HCT116 (cell line): ENCODE measurements at regions not wholly inside any gene's neighbourhood (a gene's known extent, or its start where the extent isn't known, plus 50 kb on each side); places are given as distances from the start of the nearest gene placed in this dataset.

Source experiments
- ATAC-seq: fragments of 200-7000 bp; cut with Tn5 transposase; 2 replicates; pipeline ENCODE4 v1.9.1; 2020; ENCODE audit warnings: mild to moderate bottlenecking, moderate library complexity
- BruUV-seq: library from RNA; stranded (reverse); fragments of 400-500 nt; replicated peaks from 2 replicates; lab custom pipeline; 2021; lab: Mats Ljungman, UMichigan
- CTCF ChIA-PET: fragments of 300-600 bp; sonication (Branson Sonifier 250); formaldehyde crosslinking; loops from one replicate; lab custom pipeline; 2021; ENCODE audit warnings: antibody characterized with exemption; lab: Charles Lee
- POLR2A ChIA-PET: fragments of 300-600, 350-600 bp; sonication (Branson Sonifier 250); formaldehyde crosslinking; loops from one replicate; lab custom pipeline; 2021; ENCODE audit warnings: antibody characterized with exemption; lab: Charles Lee
- RAD21 ChIA-PET, 2 experiments: fragments of 300-600 bp; sonication (Branson Sonifier 250); formaldehyde crosslinking; loops; one replicate each; lab custom pipeline; 2023; ENCODE audit warnings: low total read pairs in 2 of 2; ENCODE audit not compliant: uncharacterized antibody in 2 of 2, unreplicated experiment in 2 of 2, low non-redundant PET in 1 of 2; lab: Charles Lee
- DNase-seq: peaks from one replicate; pipeline ENCODE4 v3.0.0-alpha.2; 2010; ENCODE audit warnings: low read depth, low spot score
- H2AFZ ChIP-seq: fragments of 200-600 bp; shearing (Covaris generic), sonication (generic); 2 replicates; pipeline ENCODE4 v1.6.1; 2017; ENCODE audit warnings: low read depth, mixed run types, mixed read lengths, antibody characterized with exemption, low read length; ENCODE audit not compliant: poor library complexity, severe bottlenecking
- H3K27ac ChIP-seq: 2 replicates; pipeline ENCODE4 v1.5.1; 2012; ENCODE audit warnings: low read depth, low read length
- H3K27me3 ChIP-seq: fragments of 200-600 bp; sonication (generic); 2 replicates; pipeline ENCODE4 v1.6.1; 2016; ENCODE audit warnings: mixed run types, low read length, mixed read lengths; ENCODE audit not compliant: insufficient read depth
- H3K36me3 ChIP-seq, 2 experiments: fragments of 200-500 bp in 1 of 2; fragments of 200-600 bp in 1 of 2; sonication (Bioruptor generic) in 1 of 2; sonication (generic) in 1 of 2; 2 replicates each; pipeline versions ENCODE4 v1.5.1 to v1.6.1; 2014 to 2016; ENCODE audit warnings: low read length in 2 of 2, inconsistent platforms in 1 of 2, mixed read lengths in 1 of 2, mixed run types in 1 of 2; ENCODE audit not compliant: insufficient read depth in 2 of 2, control insufficient read depth in 1 of 2
- H3K4me1 ChIP-seq, 2 experiments: fragments of 200-600 bp in 1 of 2; sonication (generic) in 1 of 2; 2 replicates each; pipeline versions ENCODE4 v1.5.1 to v1.6.1; 2012 to 2017; ENCODE audit warnings: low read length in 2 of 2, inconsistent platforms in 1 of 2, mild to moderate bottlenecking in 1 of 2, mixed read lengths in 1 of 2, mixed run types in 1 of 2, moderate library complexity in 1 of 2; ENCODE audit not compliant: insufficient read depth in 2 of 2, control insufficient read depth in 1 of 2
- H3K4me2 ChIP-seq: fragments of 200-600 bp; sonication (generic); 2 replicates; pipeline ENCODE4 v1.6.1; 2017; ENCODE audit warnings: mixed run types, low read length, mixed read lengths
- H3K4me3 ChIP-seq, 2 experiments: fragments of 200-600 bp in 1 of 2; sonication (generic) in 1 of 2; replicated peaks in 1 of 2; 2 replicates each; pipeline ENCODE4 v1.5.1; 2011 to 2016; ENCODE audit warnings: low read length in 2 of 2, control low read depth in 1 of 2, low read depth in 1 of 2, mild to moderate bottlenecking in 1 of 2, mixed read lengths in 1 of 2, mixed run types in 1 of 2
- H3K79me2 ChIP-seq: fragments of 200-600 bp; sonication (generic); 2 replicates; pipeline ENCODE4 v1.6.1; 2017; ENCODE audit warnings: mild to moderate bottlenecking, mixed run types, low read length, moderate library complexity, mixed read lengths; ENCODE audit not compliant: insufficient read depth
- H3K9ac ChIP-seq: fragments of 200-600 bp; sonication (generic); 2 replicates; pipeline ENCODE4 v1.6.1; 2016; ENCODE audit warnings: low read length, mixed read lengths
- H3K9me2 ChIP-seq: fragments of 200-600 bp; sonication (generic), shearing (Covaris generic); 2 replicates; pipeline ENCODE4 v1.6.1; 2017; ENCODE audit warnings: mixed run types, mild to moderate bottlenecking, moderate library complexity; ENCODE audit not compliant: insufficient read depth
- H3K9me3 ChIP-seq, 2 experiments: fragments of 200-500 bp in 1 of 2; fragments of 200-600 bp in 1 of 2; sonication (Bioruptor generic) in 1 of 2; sonication (generic) in 1 of 2; 2 replicates each; pipeline ENCODE4 v1.6.1; 2014 to 2017; ENCODE audit warnings: low read length in 2 of 2, mixed read lengths in 2 of 2, inconsistent platforms in 1 of 2, low read depth in 1 of 2, mild to moderate bottlenecking in 1 of 2, mixed run types in 1 of 2, moderate library complexity in 1 of 2; ENCODE audit not compliant: control insufficient read depth in 1 of 2, insufficient read depth in 1 of 2
- H4K20me1 ChIP-seq: fragments of 200-600 bp; sonication (generic), shearing (Covaris generic); 2 replicates; pipeline ENCODE4 v1.6.1; 2017; ENCODE audit warnings: mixed run types, mild to moderate bottlenecking, moderate library complexity; ENCODE audit not compliant: insufficient read depth
- CBX3 ChIP-seq: IDR thresholded peaks from 2 replicates; pipeline ENCODE4 v1.6.1; 2012; ENCODE audit warnings: low read depth
- CEBPB ChIP-seq: IDR thresholded peaks from 2 replicates; pipeline ENCODE4 v1.6.1; 2012; ENCODE audit warnings: low read depth
- ELF1 ChIP-seq: IDR thresholded peaks from 2 replicates; pipeline ENCODE4 v1.6.1; 2012; ENCODE audit warnings: low read depth, borderline replicate concordance
- EZH2phosphoT487 ChIP-seq: fragments of 200-600 bp; IDR thresholded peaks from 2 replicates; pipeline ENCODE4 v1.6.1; 2018; ENCODE audit warnings: antibody characterized with exemption, borderline replicate concordance
- FOSL1 ChIP-seq: IDR thresholded peaks from 2 replicates; pipeline ENCODE4 v1.6.1; 2012; ENCODE audit warnings: low read depth
- POLR2A ChIP-seq: IDR thresholded peaks from 2 replicates; pipeline ENCODE4 v1.7.0; 2011; ENCODE audit warnings: borderline replicate concordance; ENCODE audit not compliant: insufficient read depth, insufficient read length; ENCODE audit errors: extremely low read depth
- SIN3A ChIP-seq: IDR thresholded peaks from 2 replicates; pipeline ENCODE4 v1.6.1; 2012; ENCODE audit warnings: low read depth
- SP1 ChIP-seq: IDR thresholded peaks from 2 replicates; pipeline ENCODE4 v1.6.1; 2012; ENCODE audit warnings: low read depth
- SRF ChIP-seq: IDR thresholded peaks from 2 replicates; pipeline ENCODE4 v1.6.1; 2012; ENCODE audit warnings: low read depth
- YY1 ChIP-seq: IDR thresholded peaks from 2 replicates; pipeline ENCODE4 v1.6.1; 2011; ENCODE audit warnings: low read length, low read depth, moderate library complexity, mild to moderate bottlenecking; ENCODE audit not compliant: insufficient replicate concordance; ENCODE audit errors: extremely low read depth
- ZFX ChIP-seq: fragments of 450-650 bp; IDR thresholded peaks from 2 replicates; pipeline ENCODE4 v1.6.1; 2017
- ZNF274 ChIP-seq: fragments of 200-500 bp; sonication (Bioruptor generic); IDR thresholded peaks from 2 replicates; pipeline ENCODE4 v1.6.1; 2014; ENCODE audit warnings: mild to moderate bottlenecking, low read depth, low read length, inconsistent platforms
- intact Hi-C: fragments of 100-400 bp; cut with micrococcal nuclease; formaldehyde crosslinking; loops from 2 replicates; pipeline ENCODE4 v1.10.0; 2022
- TF ChIP-seq, protein P1 (sequence below), 3 experiments: fragments of 200-600 bp in 1 of 3; sonication (generic) in 1 of 3; IDR thresholded peaks in 2 of 3; conservative IDR thresholded peaks in 1 of 3; 2 replicates each; pipeline ENCODE4 v1.5.1; 2012 to 2017; ENCODE audit warnings: low read depth in 2 of 3, low read length in 2 of 3, antibody characterized with exemption in 1 of 3, borderline replicate concordance in 1 of 3, control low read depth in 1 of 3, mild to moderate bottlenecking in 1 of 3, mixed read lengths in 1 of 3, mixed run types in 1 of 3, moderate library complexity in 1 of 3; ENCODE audit not compliant: insufficient read depth in 1 of 3
- TF ChIP-seq, protein P2 (sequence below): IDR thresholded peaks from 2 replicates; pipeline ENCODE4 v1.6.1; 2012; ENCODE audit warnings: low read depth
- TF ChIP-seq, protein P3 (sequence below): IDR thresholded peaks from 2 replicates; pipeline ENCODE4 v1.6.1; 2012
- TF ChIP-seq, protein P4 (sequence below): IDR thresholded peaks from 2 replicates; pipeline ENCODE4 v1.6.1; 2012
- TF ChIP-seq, protein P5 (sequence below): IDR thresholded peaks from 2 replicates; pipeline ENCODE4 v1.6.1; 2011; ENCODE audit warnings: mild to moderate bottlenecking, low read length, moderate library complexity; ENCODE audit not compliant: insufficient replicate concordance; ENCODE audit errors: extremely low read depth

DNA sequence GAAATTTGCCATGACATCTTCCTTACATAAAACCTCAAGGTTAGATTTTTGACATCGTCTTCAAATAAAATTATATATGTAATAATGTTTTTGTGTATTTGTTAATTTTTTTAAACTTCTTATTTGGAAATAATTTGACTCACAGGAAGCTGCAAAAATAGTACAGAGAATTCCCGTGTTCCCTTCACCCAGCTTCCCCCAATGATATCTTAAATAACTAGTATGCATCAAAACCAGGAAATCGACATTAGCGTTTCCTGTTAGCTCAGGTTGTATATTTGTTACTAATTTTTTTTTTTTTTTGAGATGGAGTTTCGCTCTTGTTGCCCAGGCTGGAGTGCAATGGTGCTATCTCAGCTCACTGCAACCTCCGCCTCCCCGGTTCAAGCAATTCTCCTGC lies 86.3 kb upstream of the SPRY4 start:
- Histone ChIP-seq H3K9me2 (no peaks in the 10 kb centered on the region), H3K36me3 (no peaks in the 10 kb centered on the region), H3K4me2 (no peak overlapping the region), H3K27me3 (no peaks in the 10 kb centered on the region), H3K27ac (no peak overlapping the region), H3K4me1 (peaks cover 0 to 3% of the 10 kb centered on the region in 2 experiments; a peak in 1 of 4 replicates), H4K20me1 (no peaks in the 10 kb centered on the region), H3K4me3 (no peak overlapping the region), H3K9ac (no peak overlapping the region), H3K79me2 (no peaks in the 10 kb centered on the region), H2AFZ (no peak overlapping the region), H3K9me3 (no peaks in the 10 kb centered on the region)
- POLR2A ChIA-PET = no interaction called here
- RAD21 ChIA-PET = no interaction called here
- BruUV-seq = no TSS peak
- intact Hi-C loops = no loop called here
- CTCF ChIA-PET = interaction anchor here (1.4 kb wide), 1 partner anchor 11 kb away, joined by 3 read pairs; no protein-coding TSS in a partner anchor
- DNase-seq (no peak), ATAC-seq (no peak)
- no peak for TF ChIP-seq CEBPB
- TF ChIP-seq ELF1 = no peak
- TF ChIP-seq SRF = no peak
- TF ChIP-seq, protein P1, sequence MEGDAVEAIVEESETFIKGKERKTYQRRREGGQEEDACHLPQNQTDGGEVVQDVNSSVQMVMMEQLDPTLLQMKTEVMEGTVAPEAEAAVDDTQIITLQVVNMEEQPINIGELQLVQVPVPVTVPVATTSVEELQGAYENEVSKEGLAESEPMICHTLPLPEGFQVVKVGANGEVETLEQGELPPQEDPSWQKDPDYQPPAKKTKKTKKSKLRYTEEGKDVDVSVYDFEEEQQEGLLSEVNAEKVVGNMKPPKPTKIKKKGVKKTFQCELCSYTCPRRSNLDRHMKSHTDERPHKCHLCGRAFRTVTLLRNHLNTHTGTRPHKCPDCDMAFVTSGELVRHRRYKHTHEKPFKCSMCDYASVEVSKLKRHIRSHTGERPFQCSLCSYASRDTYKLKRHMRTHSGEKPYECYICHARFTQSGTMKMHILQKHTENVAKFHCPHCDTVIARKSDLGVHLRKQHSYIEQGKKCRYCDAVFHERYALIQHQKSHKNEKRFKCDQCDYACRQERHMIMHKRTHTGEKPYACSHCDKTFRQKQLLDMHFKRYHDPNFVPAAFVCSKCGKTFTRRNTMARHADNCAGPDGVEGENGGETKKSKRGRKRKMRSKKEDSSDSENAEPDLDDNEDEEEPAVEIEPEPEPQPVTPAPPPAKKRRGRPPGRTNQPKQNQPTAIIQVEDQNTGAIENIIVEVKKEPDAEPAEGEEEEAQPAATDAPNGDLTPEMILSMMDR (IDR thresholded peaks at IDR 0.05 in 2 of 3, conservative IDR thresholded peaks at IDR 0.05 in 1 of 3; ENCODE audit: borderline replicate concordance in 1 of 3, insufficient read depth in 1 of 3, low read depth in 2 of 3, low read length in 2 of 3) = no peak
- TF ChIP-seq ZNF274 = no peak
- no peak for TF ChIP-seq SIN3A
- TF ChIP-seq YY1 = no peak
- TF ChIP-seq, protein P2, sequence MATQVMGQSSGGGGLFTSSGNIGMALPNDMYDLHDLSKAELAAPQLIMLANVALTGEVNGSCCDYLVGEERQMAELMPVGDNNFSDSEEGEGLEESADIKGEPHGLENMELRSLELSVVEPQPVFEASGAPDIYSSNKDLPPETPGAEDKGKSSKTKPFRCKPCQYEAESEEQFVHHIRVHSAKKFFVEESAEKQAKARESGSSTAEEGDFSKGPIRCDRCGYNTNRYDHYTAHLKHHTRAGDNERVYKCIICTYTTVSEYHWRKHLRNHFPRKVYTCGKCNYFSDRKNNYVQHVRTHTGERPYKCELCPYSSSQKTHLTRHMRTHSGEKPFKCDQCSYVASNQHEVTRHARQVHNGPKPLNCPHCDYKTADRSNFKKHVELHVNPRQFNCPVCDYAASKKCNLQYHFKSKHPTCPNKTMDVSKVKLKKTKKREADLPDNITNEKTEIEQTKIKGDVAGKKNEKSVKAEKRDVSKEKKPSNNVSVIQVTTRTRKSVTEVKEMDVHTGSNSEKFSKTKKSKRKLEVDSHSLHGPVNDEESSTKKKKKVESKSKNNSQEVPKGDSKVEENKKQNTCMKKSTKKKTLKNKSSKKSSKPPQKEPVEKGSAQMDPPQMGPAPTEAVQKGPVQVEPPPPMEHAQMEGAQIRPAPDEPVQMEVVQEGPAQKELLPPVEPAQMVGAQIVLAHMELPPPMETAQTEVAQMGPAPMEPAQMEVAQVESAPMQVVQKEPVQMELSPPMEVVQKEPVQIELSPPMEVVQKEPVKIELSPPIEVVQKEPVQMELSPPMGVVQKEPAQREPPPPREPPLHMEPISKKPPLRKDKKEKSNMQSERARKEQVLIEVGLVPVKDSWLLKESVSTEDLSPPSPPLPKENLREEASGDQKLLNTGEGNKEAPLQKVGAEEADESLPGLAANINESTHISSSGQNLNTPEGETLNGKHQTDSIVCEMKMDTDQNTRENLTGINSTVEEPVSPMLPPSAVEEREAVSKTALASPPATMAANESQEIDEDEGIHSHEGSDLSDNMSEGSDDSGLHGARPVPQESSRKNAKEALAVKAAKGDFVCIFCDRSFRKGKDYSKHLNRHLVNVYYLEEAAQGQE = no peak
- no peak for TF ChIP-seq POLR2A
- TF ChIP-seq ZFX = no peak
- TF ChIP-seq, protein P3, sequence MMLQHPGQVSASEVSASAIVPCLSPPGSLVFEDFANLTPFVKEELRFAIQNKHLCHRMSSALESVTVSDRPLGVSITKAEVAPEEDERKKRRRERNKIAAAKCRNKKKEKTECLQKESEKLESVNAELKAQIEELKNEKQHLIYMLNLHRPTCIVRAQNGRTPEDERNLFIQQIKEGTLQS = no peak
- TF ChIP-seq, protein P4, sequence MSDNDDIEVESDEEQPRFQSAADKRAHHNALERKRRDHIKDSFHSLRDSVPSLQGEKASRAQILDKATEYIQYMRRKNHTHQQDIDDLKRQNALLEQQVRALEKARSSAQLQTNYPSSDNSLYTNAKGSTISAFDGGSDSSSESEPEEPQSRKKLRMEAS = no peak
- TF ChIP-seq, protein P5, sequence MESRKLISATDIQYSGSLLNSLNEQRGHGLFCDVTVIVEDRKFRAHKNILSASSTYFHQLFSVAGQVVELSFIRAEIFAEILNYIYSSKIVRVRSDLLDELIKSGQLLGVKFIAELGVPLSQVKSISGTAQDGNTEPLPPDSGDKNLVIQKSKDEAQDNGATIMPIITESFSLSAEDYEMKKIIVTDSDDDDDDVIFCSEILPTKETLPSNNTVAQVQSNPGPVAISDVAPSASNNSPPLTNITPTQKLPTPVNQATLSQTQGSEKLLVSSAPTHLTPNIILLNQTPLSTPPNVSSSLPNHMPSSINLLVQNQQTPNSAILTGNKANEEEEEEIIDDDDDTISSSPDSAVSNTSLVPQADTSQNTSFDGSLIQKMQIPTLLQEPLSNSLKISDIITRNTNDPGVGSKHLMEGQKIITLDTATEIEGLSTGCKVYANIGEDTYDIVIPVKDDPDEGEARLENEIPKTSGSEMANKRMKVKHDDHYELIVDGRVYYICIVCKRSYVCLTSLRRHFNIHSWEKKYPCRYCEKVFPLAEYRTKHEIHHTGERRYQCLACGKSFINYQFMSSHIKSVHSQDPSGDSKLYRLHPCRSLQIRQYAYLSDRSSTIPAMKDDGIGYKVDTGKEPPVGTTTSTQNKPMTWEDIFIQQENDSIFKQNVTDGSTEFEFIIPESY = no peak
- no peak for TF ChIP-seq FOSL1
- TF ChIP-seq CBX3 = no peak
- TF ChIP-seq EZH2phosphoT487 = no peak
- no peak for TF ChIP-seq SP1
